ENCODE measurements at regions not wholly inside any gene's neighbourhood (a gene's known extent, or its start where the extent isn't known, plus 50 kb on each side); places are given as distances from the start of the nearest gene placed in this dataset.

GRCh38 chrX:137278825-137279224 is 245.0 kb upstream of the GPR101 start (continued):
- TF ChIP-seq ATF3 (IDR thresholded peaks at IDR 0.05; ENCODE audit: borderline replicate concordance, extremely low read depth, low read depth, low read length) (no peak), IRF5 (IDR thresholded peaks at IDR 0.05; ENCODE audit: borderline replicate concordance) (no peak), NRF1 (conservative IDR thresholded peaks at IDR 0.05; ENCODE audit: low read depth, low read length) (no peak)

- H3K79me2 ChIP-seq (ENCODE audit: control insufficient read depth, insufficient read depth, low read length): no peaks in the 10 kb centered on the region
- no peak overlapping the region for H3K9ac ChIP-seq (ENCODE audit: control insufficient read depth, insufficient read depth, low read length)
- DNase-seq (ENCODE audit: low read depth, low spot score): no peak
- no peaks in the 10 kb centered on the region for H4K20me1 ChIP-seq (ENCODE audit: control insufficient read depth, insufficient read depth)
- no TSS peak for BruUV-seq (replicated peaks)
- H3K27me3 ChIP-seq (replicated peaks in 1 of 2; ENCODE audit: control insufficient read depth in 2 of 2, insufficient read depth in 2 of 2, low read length in 1 of 2): peaks cover 0 to 2% of the 10 kb centered on the region in 2 experiments; a peak in 1 of 4 replicates
- H3K9me3 ChIP-seq (replicated peaks; ENCODE audit: control insufficient read depth, insufficient read depth, low read length): no peaks in the 10 kb centered on the region
- H3K4me2 ChIP-seq (ENCODE audit: control insufficient read depth, insufficient read depth): no peak overlapping the region
- no peaks in the 10 kb centered on the region for H3K36me3 ChIP-seq (ENCODE audit: control insufficient read depth in 2 of 2, insufficient read depth in 2 of 2, low read length in 1 of 2)
- no peak overlapping the region for H3K27ac ChIP-seq (ENCODE audit: control insufficient read depth, insufficient read depth)
- ChIA-PET CTCF (no interaction called here), POLR2A (no interaction called here), RAD21 (ENCODE audit: unreplicated experiment) (no interaction called here), SMC1A (ENCODE audit: uncharacterized antibody, unreplicated experiment) (no interaction called here)
- in situ Hi-C loops (cut with MboI): no loop called here
- no peak for FAIRE-seq
- no peak for ATAC-seq
- no peak overlapping the region for H2AFZ ChIP-seq (ENCODE audit: control insufficient read depth, low read depth, low read length)
- H3K4me1 ChIP-seq (ENCODE audit: control insufficient read depth, insufficient read depth, low read length): no peaks in the 10 kb centered on the region
- WGBS (ENCODE audit: insufficient coverage, insufficient replicate concordance, low lambda C conversion rate, missing lambda C conversion rate): 32% methylated on average over 3 of the region's 3 CpGs
- intact Hi-C loops (cut with micrococcal nuclease; ENCODE audit: unreplicated experiment): no loop called here
- H3K4me3 ChIP-seq: no peak overlapping the region
- no peak for TF ChIP-seq MYB (IDR thresholded peaks at IDR 0.05; ENCODE audit: borderline replicate concordance, low read depth, low read length)
- no peak for TF ChIP-seq USF2 (IDR thresholded peaks at IDR 0.05; ENCODE audit: borderline replicate concordance, low read depth, low read length)
- no peak for TF ChIP-seq CREM (IDR thresholded peaks at IDR 0.05; ENCODE audit: low read depth)
- no peak for TF ChIP-seq EP300 (IDR thresholded peaks at IDR 0.05; ENCODE audit: borderline replicate concordance in 1 of 2, control insufficient read depth in 1 of 2, low read depth in 2 of 2, low read length in 2 of 2)
- no peak for TF ChIP-seq ZBTB11 (CRISPR knock-in tag; IDR thresholded peaks at IDR 0.05)
- no peak for TF ChIP-seq USF1 (IDR thresholded peaks at IDR 0.05; ENCODE audit: borderline replicate concordance, extremely low read length, insufficient read depth, low read depth, low read length)
- no peak for TF ChIP-seq SMC3 (IDR thresholded peaks at IDR 0.05; ENCODE audit: borderline replicate concordance, low read length)
- TF ChIP-seq BCLAF1 (IDR thresholded peaks at IDR 0.05): no peak
- no peak for TF ChIP-seq YY1 (IDR thresholded peaks at IDR 0.05; ENCODE audit: low read depth, low read length)
Observed at GRCh38 chrX:137263374-137263773, 229.6 kb upstream of the GPR101 start.
